ENCODE measurements at regions not wholly inside any gene's neighbourhood (a gene's known extent, or its start where the extent isn't known, plus 50 kb on each side); places are given as distances from the start of the nearest gene placed in this dataset.
A peak's percentile ranks its signal among the peaks of the same experiment; 100 is the strongest.

DNA sequence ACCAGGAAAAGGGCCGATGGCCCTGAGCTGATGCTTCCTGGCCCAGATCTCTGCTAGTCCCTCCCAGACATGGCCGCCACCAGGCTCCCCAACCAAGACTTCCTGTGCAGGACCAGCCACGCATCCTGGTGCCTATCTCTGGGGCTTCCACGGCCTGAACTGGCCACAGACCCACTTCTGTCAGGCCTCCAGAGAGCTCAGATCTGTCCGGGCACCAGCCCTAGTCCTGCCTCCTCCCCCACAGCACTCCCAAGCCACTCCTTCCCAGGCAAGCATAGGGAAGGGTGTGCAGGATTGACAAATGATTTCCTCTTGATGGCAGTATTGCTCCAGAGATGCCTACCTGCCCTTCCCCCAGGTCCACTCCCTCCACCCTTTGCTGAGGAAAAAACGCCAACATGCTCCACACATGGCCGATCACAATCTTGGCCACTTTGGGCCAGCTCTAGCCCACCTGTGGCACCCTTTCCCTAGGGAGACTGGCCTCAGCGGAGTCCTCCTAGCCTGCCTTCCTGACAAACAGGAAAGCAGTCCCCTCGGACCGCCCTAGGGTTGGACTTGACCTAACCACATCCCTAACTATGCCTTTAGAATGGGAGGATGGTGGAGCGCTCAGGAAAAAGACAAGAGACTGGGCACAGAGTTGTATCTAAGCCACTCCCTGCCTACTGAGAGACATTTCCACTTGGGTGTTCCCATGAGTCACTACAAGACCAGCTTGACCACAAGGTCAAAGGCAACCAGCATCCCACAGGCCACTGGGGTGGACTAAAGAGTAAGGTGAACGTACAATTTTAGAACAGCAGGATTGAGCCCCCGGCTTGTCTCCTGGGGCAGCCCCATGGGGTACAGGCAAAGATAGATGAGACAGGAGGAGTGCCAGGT is 277.5 kb upstream of the AGTR2 start (continued):
- TF ChIP-seq ZHX1 (CRISPR knock-in tag; IDR thresholded peaks at IDR 0.05; ENCODE audit: low read depth), result 0 out of 2 replicates have a peak, but pooled peaks have one; percentile 34
- TF ChIP-seq, protein P1, sequence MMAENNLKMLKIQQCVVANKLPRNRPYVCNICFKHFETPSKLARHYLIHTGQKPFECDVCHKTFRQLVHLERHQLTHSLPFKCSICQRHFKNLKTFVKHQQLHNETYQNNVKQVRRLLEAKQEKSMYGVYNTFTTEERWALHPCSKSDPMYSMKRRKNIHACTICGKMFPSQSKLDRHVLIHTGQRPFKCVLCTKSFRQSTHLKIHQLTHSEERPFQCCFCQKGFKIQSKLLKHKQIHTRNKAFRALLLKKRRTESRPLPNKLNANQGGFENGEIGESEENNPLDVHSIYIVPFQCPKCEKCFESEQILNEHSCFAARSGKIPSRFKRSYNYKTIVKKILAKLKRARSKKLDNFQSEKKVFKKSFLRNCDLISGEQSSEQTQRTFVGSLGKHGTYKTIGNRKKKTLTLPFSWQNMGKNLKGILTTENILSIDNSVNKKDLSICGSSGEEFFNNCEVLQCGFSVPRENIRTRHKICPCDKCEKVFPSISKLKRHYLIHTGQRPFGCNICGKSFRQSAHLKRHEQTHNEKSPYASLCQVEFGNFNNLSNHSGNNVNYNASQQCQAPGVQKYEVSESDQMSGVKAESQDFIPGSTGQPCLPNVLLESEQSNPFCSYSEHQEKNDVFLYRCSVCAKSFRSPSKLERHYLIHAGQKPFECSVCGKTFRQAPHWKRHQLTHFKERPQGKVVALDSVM (CRISPR knock-in tag; IDR thresholded peaks at IDR 0.05), result no peak
- no peak for TF ChIP-seq FIP1L1 (IDR thresholded peaks at IDR 0.05; ENCODE audit: borderline replicate concordance, insufficient read depth, low read depth, low read length)
- peak; percentile 49 for TF ChIP-seq CBX1 (IDR thresholded peaks at IDR 0.05; ENCODE audit: low read depth)
- TF ChIP-seq JDP2 (CRISPR knock-in tag; IDR thresholded peaks at IDR 0.05; ENCODE audit: borderline replicate concordance), result no peak
- no peak for TF ChIP-seq HNF1A (IDR thresholded peaks at IDR 0.05; ENCODE audit: low read depth)
- peak; percentile 53; the same call in 1 of the 2 replicates for TF ChIP-seq HNF1A (CRISPR knock-in tag; IDR thresholded peaks at IDR 0.05; ENCODE audit: borderline replicate concordance)
- TF ChIP-seq ZNF567 (CRISPR knock-in tag; IDR thresholded peaks at IDR 0.05; ENCODE audit: borderline replicate concordance), result no peak
- no peak for TF ChIP-seq HES4 (CRISPR knock-in tag; IDR thresholded peaks at IDR 0.05; ENCODE audit: borderline replicate concordance)
- TF ChIP-seq ZBTB8A (CRISPR knock-in tag; IDR thresholded peaks at IDR 0.05; ENCODE audit: borderline replicate concordance, low read depth), result no peak
- no peak for TF ChIP-seq BORCS8-MEF2B (CRISPR knock-in tag; IDR thresholded peaks at IDR 0.05)
- no peak for TF ChIP-seq SRSF1 (optimal IDR thresholded peaks at IDR 0.05; ENCODE audit: low read depth, low read length)
- no peak for TF ChIP-seq FOXP1 (IDR thresholded peaks at IDR 0.05)
- TF ChIP-seq FOXP1 (CRISPR knock-in tag; IDR thresholded peaks at IDR 0.05), result no peak
- TF ChIP-seq, protein P2, sequence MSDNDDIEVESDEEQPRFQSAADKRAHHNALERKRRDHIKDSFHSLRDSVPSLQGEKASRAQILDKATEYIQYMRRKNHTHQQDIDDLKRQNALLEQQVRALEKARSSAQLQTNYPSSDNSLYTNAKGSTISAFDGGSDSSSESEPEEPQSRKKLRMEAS (IDR thresholded peaks at IDR 0.05), result no peak; the same call in 1 of the 2 replicates
- TF ChIP-seq, protein P3, sequence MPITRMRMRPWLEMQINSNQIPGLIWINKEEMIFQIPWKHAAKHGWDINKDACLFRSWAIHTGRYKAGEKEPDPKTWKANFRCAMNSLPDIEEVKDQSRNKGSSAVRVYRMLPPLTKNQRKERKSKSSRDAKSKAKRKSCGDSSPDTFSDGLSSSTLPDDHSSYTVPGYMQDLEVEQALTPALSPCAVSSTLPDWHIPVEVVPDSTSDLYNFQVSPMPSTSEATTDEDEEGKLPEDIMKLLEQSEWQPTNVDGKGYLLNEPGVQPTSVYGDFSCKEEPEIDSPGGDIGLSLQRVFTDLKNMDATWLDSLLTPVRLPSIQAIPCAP (CRISPR knock-in tag; IDR thresholded peaks at IDR 0.05; ENCODE audit: low read depth), result no peak
- TF ChIP-seq DPF2 (CRISPR knock-in tag; IDR thresholded peaks at IDR 0.05; ENCODE audit: borderline replicate concordance, low read depth), result no peak
- no peak for TF ChIP-seq YEATS2 (CRISPR knock-in tag; IDR thresholded peaks at IDR 0.05; ENCODE audit: borderline replicate concordance)
- TF ChIP-seq DNMT1 (CRISPR knock-in tag; IDR thresholded peaks at IDR 0.05), result no peak
